Astrocyte (in vitro differentiated cells and primary cell): ENCODE measurements at regions not wholly inside any gene's neighbourhood (a gene's known extent, or its start where the extent isn't known, plus 50 kb on each side); places are given as distances from the start of the nearest gene placed in this dataset.

Experiments
- DNase-seq: peaks from one replicate; pipeline ENCODE4 v3.0.0-alpha.2; 2010; ENCODE audit warnings: low read depth
- FAIRE-seq: peaks from 2 replicates; lab custom pipeline; 2011; peaks lifted over from hg19 to GRCh38; lab: Jason Lieb, UNC
- H2AFZ ChIP-seq: 2 replicates; pipeline ENCODE4 v1.6.0; 2012; ENCODE audit warnings: low read depth, low read length, inconsistent platforms
- H3K27ac ChIP-seq: 2 replicates; pipeline ENCODE4 v1.5.1; 2011; ENCODE audit warnings: low read depth, low read length, inconsistent platforms
- H3K27me3 ChIP-seq: 2 replicates; pipeline ENCODE4 v1.6.0; 2011; ENCODE audit warnings: low read length, inconsistent platforms; ENCODE audit not compliant: insufficient read depth
- H3K36me3 ChIP-seq: 2 replicates; pipeline ENCODE4 v1.5.1; 2011; ENCODE audit warnings: low read length, inconsistent platforms; ENCODE audit not compliant: insufficient read depth
- H3K4me1 ChIP-seq: 2 replicates; pipeline ENCODE4 v1.5.1; 2011; ENCODE audit warnings: low read length, inconsistent platforms; ENCODE audit not compliant: insufficient read depth
- H3K4me2 ChIP-seq: 2 replicates; pipeline ENCODE4 v1.6.0; 2012; ENCODE audit warnings: low read length, inconsistent platforms
- H3K4me3 ChIP-seq: 2 replicates; pipeline ENCODE4 v1.5.1; 2011; ENCODE audit warnings: low read depth, mild to moderate bottlenecking, low read length, inconsistent platforms; ENCODE audit not compliant: insufficient read depth
- H3K79me2 ChIP-seq: 2 replicates; pipeline ENCODE4 v1.6.0; 2012; ENCODE audit warnings: mild to moderate bottlenecking, low read length, inconsistent platforms; ENCODE audit not compliant: insufficient read depth
- H3K9ac ChIP-seq: 2 replicates; pipeline ENCODE4 v1.6.0; 2012; ENCODE audit warnings: mild to moderate bottlenecking, low read length, inconsistent platforms
- H3K9me3 ChIP-seq: 2 replicates; pipeline ENCODE4 v1.5.1; 2012; ENCODE audit warnings: low read depth, mild to moderate bottlenecking, low read length, inconsistent platforms; ENCODE audit not compliant: insufficient read depth
- H4K20me1 ChIP-seq: 2 replicates; pipeline ENCODE4 v1.6.0; 2012; ENCODE audit warnings: low read length, inconsistent platforms; ENCODE audit not compliant: insufficient read depth
- H3K27ac Mint-ChIP-seq: one replicate; pipeline ENCODE4 v1.8.0; 2021; ENCODE audit warnings: mild to moderate bottlenecking, mixed read lengths; ENCODE audit not compliant: unreplicated experiment
- H3K27me3 Mint-ChIP-seq: one replicate; pipeline ENCODE4 v1.8.0; 2021; ENCODE audit warnings: low read depth, mixed read lengths; ENCODE audit not compliant: unreplicated experiment
- H3K36me3 Mint-ChIP-seq: one replicate; pipeline ENCODE4 v1.8.0; 2021; ENCODE audit warnings: low read depth, mixed read lengths; ENCODE audit not compliant: unreplicated experiment
- H3K4me1 Mint-ChIP-seq: one replicate; pipeline ENCODE4 v1.8.0; 2021; ENCODE audit warnings: low read depth, mixed read lengths; ENCODE audit not compliant: unreplicated experiment
- H3K4me3 Mint-ChIP-seq: one replicate; pipeline ENCODE4 v1.8.0; 2021; ENCODE audit warnings: mild to moderate bottlenecking, moderate library complexity, mixed read lengths; ENCODE audit not compliant: unreplicated experiment
- H3K9me3 Mint-ChIP-seq: one replicate; pipeline ENCODE4 v1.8.0; 2021; ENCODE audit warnings: mild to moderate bottlenecking, mixed read lengths; ENCODE audit not compliant: unreplicated experiment
- CTCF ChIP-seq: IDR thresholded peaks from 2 replicates; pipeline ENCODE4 v1.5.1; 2011; ENCODE audit warnings: low read depth, mild to moderate bottlenecking, inconsistent platforms, low read length, moderate library complexity; ENCODE audit not compliant: insufficient read depth
- EZH2 ChIP-seq: IDR thresholded peaks from 2 replicates; pipeline ENCODE4 v1.6.1; 2012; ENCODE audit warnings: mild to moderate bottlenecking, low read length, inconsistent platforms; ENCODE audit not compliant: insufficient read depth

- no peak overlapping the region for H3K27ac ChIP-seq
- H3K9ac ChIP-seq, result no peak overlapping the region
- TF ChIP-seq CTCF, result no peak
- TF ChIP-seq EZH2, result no peak
- FAIRE-seq (no peak), DNase-seq (no peak)
- Mint-ChIP-seq H3K27ac (no peak overlapping the region), H3K9me3 (no peaks in the 10 kb centered on the region), H3K4me1 (peaks cover 2% of the 10 kb centered on the region), H3K27me3 (peaks cover 2% of the 10 kb centered on the region), H3K4me3 (no peak overlapping the region), H3K36me3 (no peaks in the 10 kb centered on the region)
- no peaks in the 10 kb centered on the region for H4K20me1 ChIP-seq
- H2AFZ ChIP-seq, result no peak overlapping the region
- H3K9me3 ChIP-seq, result peaks cover 8% of the 10 kb centered on the region
- H3K27me3 ChIP-seq, result no peaks in the 10 kb centered on the region
- no peaks in the 10 kb centered on the region for H3K79me2 ChIP-seq
- no peak overlapping the region for H3K4me3 ChIP-seq
- H3K4me2 ChIP-seq, result no peak overlapping the region
- H3K36me3 ChIP-seq, result no peaks in the 10 kb centered on the region
- no peaks in the 10 kb centered on the region for H3K4me1 ChIP-seq
Observed at GRCh38 chr16:6625606-6626005, 707.0 kb upstream of the RBFOX1 start.

- no peak overlapping the region for H3K4me3 ChIP-seq
- no peaks in the 10 kb centered on the region for H3K4me1 ChIP-seq
- H3K4me1 Mint-ChIP-seq, result no peaks in the 10 kb centered on the region
- H3K36me3 Mint-ChIP-seq, result no peaks in the 10 kb centered on the region
- H3K27ac ChIP-seq, result no peak overlapping the region
- H3K4me2 ChIP-seq, result no peak overlapping the region
- no peak overlapping the region for H2AFZ ChIP-seq
- no peak overlapping the region for H3K4me3 Mint-ChIP-seq
- H3K9ac ChIP-seq, result no peak overlapping the region
- H3K9me3 ChIP-seq, result no peaks in the 10 kb centered on the region
- no peak overlapping the region for H3K27ac Mint-ChIP-seq
- peaks cover 2% of the 10 kb centered on the region for H3K27me3 Mint-ChIP-seq
- no peak for TF ChIP-seq CTCF
- no peak for TF ChIP-seq EZH2
- no peaks in the 10 kb centered on the region for H3K79me2 ChIP-seq
- no peaks in the 10 kb centered on the region for H4K20me1 ChIP-seq
- no peaks in the 10 kb centered on the region for H3K36me3 ChIP-seq
- FAIRE-seq (no peak), DNase-seq (no peak)
- H3K9me3 Mint-ChIP-seq, result peaks cover 6% of the 10 kb centered on the region
- no peaks in the 10 kb centered on the region for H3K27me3 ChIP-seq
Observed at GRCh38 chr16:6618874-6619273, 713.8 kb upstream of the RBFOX1 start.

GRCh38 chr16:6616746-6617145, 715.9 kb upstream of the RBFOX1 start:
- Histone ChIP-seq H3K4me2 (no peak overlapping the region), H3K27me3 (no peaks in the 10 kb centered on the region), H4K20me1 (no peaks in the 10 kb centered on the region), H3K27ac (no peak overlapping the region), H3K9ac (no peak overlapping the region), H3K4me1 (no peaks in the 10 kb centered on the region), H3K9me3 (no peaks in the 10 kb centered on the region), H2AFZ (no peak overlapping the region), H3K79me2 (no peaks in the 10 kb centered on the region), H3K4me3 (no peak overlapping the region), H3K36me3 (no peaks in the 10 kb centered on the region)
- no peak overlapping the region for H3K27ac Mint-ChIP-seq
- FAIRE-seq (no peak), DNase-seq (no peak)
- H3K4me3 Mint-ChIP-seq, result no peak overlapping the region
- peaks cover 6% of the 10 kb centered on the region for H3K9me3 Mint-ChIP-seq
- H3K27me3 Mint-ChIP-seq, result peaks cover 2% of the 10 kb centered on the region
- no peaks in the 10 kb centered on the region for H3K4me1 Mint-ChIP-seq
- H3K36me3 Mint-ChIP-seq, result no peaks in the 10 kb centered on the region
- TF ChIP-seq EZH2, result no peak
- TF ChIP-seq CTCF, result no peak
